ENCODE measurements at regions not wholly inside any gene's neighbourhood (a gene's known extent, or its start where the extent isn't known, plus 50 kb on each side); places are given as distances from the start of the nearest gene placed in this dataset.

DNA sequence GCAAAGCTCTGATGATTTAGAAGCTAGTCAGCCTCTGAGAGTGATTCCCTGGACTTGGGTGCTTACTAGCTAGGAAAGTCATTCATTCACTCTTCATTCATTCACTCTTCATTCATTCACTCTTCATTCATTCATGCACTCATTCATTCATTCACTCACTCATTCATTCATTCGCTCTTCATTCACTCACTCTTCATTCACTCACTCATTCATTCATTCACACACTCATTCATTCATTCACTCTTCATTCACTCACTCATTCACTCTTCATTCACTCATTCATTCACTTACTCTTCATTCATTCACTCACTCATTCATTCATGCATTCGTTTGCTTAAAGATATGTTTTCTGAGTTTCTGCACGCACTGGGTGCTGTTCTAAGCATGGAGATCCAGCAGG lies 292.7 kb upstream of the TNRC6C start:
- H3K27ac ChIP-seq, result no peak overlapping the region
- H3K27me3 ChIP-seq, result no peaks in the 10 kb centered on the region
- intact Hi-C loops (cut with DNase I; ENCODE audit: low total_unique reads), result no loop called here
- TF ChIP-seq, protein P1, sequence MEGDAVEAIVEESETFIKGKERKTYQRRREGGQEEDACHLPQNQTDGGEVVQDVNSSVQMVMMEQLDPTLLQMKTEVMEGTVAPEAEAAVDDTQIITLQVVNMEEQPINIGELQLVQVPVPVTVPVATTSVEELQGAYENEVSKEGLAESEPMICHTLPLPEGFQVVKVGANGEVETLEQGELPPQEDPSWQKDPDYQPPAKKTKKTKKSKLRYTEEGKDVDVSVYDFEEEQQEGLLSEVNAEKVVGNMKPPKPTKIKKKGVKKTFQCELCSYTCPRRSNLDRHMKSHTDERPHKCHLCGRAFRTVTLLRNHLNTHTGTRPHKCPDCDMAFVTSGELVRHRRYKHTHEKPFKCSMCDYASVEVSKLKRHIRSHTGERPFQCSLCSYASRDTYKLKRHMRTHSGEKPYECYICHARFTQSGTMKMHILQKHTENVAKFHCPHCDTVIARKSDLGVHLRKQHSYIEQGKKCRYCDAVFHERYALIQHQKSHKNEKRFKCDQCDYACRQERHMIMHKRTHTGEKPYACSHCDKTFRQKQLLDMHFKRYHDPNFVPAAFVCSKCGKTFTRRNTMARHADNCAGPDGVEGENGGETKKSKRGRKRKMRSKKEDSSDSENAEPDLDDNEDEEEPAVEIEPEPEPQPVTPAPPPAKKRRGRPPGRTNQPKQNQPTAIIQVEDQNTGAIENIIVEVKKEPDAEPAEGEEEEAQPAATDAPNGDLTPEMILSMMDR (IDR thresholded peaks at IDR 0.05), result no peak
- no peak for TF ChIP-seq POLR2AphosphoS5 (IDR thresholded peaks at IDR 0.05)
- no peak for TF ChIP-seq POLR2A (IDR thresholded peaks at IDR 0.05)
- no peaks in the 10 kb centered on the region for H3K4me1 ChIP-seq
- no peaks in the 10 kb centered on the region for H3K36me3 ChIP-seq
- H3K4me3 ChIP-seq, result no peak overlapping the region
- DNase-seq (ENCODE audit: low spot score in 2 of 2), result no peak
- H3K9me3 ChIP-seq, result no peaks in the 10 kb centered on the region

DNA sequence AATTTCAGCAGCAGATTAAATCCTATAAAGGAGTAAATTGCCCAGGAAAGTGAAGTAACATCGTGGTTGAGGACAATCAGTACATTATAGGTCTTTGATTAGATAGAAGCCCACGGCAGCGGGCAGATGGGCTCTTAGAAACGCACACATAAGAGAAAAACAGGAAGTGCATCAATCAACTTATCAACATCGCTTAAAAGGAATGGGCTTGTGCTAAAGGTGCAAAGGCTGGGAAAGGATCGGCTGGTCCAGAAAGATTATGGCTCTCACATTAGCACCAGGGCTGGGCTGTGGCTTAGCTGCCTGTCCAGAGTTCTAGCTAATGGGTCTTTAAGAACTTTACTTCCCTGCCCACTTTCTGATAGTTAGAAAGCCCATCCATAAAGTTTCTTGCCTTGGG lies 292.0 kb upstream of the TNRC6C start:
- intact Hi-C loops (cut with DNase I; ENCODE audit: low total_unique reads), result no loop called here
- no peak for DNase-seq (ENCODE audit: low spot score in 2 of 2)
- no peaks in the 10 kb centered on the region for H3K27me3 ChIP-seq
- H3K27ac ChIP-seq, result no peak overlapping the region
- no peaks in the 10 kb centered on the region for H3K36me3 ChIP-seq
- no peaks in the 10 kb centered on the region for H3K4me1 ChIP-seq
- TF ChIP-seq, protein P1 (IDR thresholded peaks at IDR 0.05), result no peak
- TF ChIP-seq POLR2A (IDR thresholded peaks at IDR 0.05) (no peak), POLR2AphosphoS5 (IDR thresholded peaks at IDR 0.05) (no peak)
- H3K9me3 ChIP-seq, result no peaks in the 10 kb centered on the region
- H3K4me3 ChIP-seq, result no peak overlapping the region

DNA sequence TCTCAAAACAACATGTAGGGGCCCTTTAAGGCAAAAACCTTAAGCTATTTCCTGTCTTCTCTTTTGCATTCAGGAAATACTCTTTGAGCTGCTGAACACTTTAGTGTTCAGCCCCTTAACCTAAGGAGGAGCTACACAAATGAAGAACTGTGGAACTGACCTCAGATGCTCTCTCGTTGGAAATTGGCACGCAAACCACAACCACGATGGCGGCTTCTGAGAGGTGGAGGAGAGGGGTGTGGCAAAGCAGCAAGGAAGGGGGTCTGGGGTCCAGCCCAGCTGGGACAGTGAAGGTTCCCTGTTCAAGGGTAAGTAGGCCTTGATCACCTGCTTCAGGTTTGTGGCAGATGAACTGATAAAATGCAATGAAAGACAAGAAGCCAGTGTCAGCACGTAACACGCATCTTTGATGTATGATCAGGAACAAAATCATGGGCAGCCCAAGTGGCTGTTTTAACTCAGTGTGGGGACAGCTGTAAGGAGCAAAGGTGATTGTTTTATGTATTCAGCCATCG lies 291.6 kb upstream of the TNRC6C start:
- Histone ChIP-seq H3K9me3 (no peaks in the 10 kb centered on the region), H3K4me3 (no peak overlapping the region), H3K36me3 (no peaks in the 10 kb centered on the region), H3K27ac (no peak overlapping the region), H3K27me3 (no peaks in the 10 kb centered on the region), H3K4me1 (no peaks in the 10 kb centered on the region)
- intact Hi-C loops (cut with DNase I; ENCODE audit: low total_unique reads), result no loop called here
- no peak for DNase-seq (ENCODE audit: low spot score in 2 of 2)
- TF ChIP-seq, protein P1 (IDR thresholded peaks at IDR 0.05), result no peak
- no peak for TF ChIP-seq POLR2A (IDR thresholded peaks at IDR 0.05)
- no peak for TF ChIP-seq POLR2AphosphoS5 (IDR thresholded peaks at IDR 0.05)

DNA sequence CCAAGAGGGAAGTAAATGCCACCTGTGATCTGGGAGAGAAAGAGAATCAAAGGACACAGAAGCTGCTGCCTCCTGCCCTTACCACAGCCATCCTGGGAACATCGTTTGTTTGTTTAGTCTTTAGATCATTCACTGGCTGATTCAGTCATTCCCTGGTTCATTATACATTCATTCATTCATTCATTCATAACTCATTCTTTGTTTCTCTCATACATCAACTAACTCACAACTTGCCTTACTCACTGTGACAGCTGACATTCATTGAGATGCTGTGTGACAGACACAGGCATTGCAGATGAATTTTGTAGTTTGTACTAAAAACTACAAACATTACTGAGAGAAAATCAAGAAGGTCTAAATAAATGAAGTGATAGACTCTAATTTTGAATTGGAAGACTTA lies 291.0 kb upstream of the TNRC6C start:
- Histone ChIP-seq H3K4me3 (no peak overlapping the region), H3K27ac (no peak overlapping the region), H3K36me3 (no peaks in the 10 kb centered on the region), H3K27me3 (no peaks in the 10 kb centered on the region), H3K9me3 (no peaks in the 10 kb centered on the region), H3K4me1 (no peaks in the 10 kb centered on the region)
- no peak for DNase-seq (ENCODE audit: low spot score in 2 of 2)
- intact Hi-C loops (cut with DNase I; ENCODE audit: low total_unique reads), result no loop called here
- TF ChIP-seq POLR2AphosphoS5 (IDR thresholded peaks at IDR 0.05), result no peak

DNA sequence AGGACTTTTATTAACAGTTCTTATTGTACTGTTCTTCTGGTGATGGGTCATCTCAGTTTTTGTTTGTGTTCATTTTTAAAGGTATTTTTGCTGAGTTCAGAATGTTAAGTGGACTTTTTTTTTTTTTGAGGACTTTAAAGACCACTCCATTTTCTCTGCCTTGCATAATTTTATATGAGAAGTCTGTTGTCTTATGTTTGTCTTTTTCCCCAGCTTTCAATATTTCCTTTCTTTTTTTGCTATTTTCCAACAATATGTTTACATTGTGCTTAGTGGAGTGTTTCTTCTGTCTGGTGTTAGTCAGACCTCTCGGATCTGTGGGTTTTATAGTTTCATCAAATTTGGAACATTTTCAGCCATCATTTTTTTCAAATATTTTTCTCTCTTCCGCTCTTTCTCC lies 290.0 kb upstream of the TNRC6C start:
- no peaks in the 10 kb centered on the region for H3K27me3 ChIP-seq
- no peak overlapping the region for H3K27ac ChIP-seq
- no peaks in the 10 kb centered on the region for H3K36me3 ChIP-seq
- no peaks in the 10 kb centered on the region for H3K9me3 ChIP-seq
- no peak for DNase-seq (ENCODE audit: low spot score in 2 of 2)
- intact Hi-C loops (cut with DNase I; ENCODE audit: low total_unique reads), result no loop called here
- TF ChIP-seq POLR2A (IDR thresholded peaks at IDR 0.05) (no peak), POLR2AphosphoS5 (IDR thresholded peaks at IDR 0.05) (no peak)
- TF ChIP-seq, protein P1 (IDR thresholded peaks at IDR 0.05), result no peak
- no peak overlapping the region for H3K4me3 ChIP-seq
- no peaks in the 10 kb centered on the region for H3K4me1 ChIP-seq

DNA sequence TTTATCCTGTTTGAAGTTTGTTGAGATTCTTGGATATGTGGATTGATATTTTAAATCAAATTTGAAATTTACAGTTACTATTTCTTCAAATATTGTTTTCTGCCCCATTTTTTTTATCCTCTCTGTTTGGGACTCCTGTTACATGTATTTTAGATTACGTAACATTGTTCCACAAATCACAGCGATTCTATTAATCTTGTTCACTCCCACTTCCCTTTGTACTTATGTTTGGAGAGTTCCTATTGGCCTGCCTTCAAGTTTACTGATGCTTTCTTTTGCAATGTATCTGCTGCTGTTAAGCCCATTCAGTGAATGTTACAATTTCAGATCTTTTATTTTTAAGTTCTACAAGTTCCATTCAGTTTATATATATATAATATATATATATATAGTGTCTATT lies 288.3 kb upstream of the TNRC6C start:
- no peaks in the 10 kb centered on the region for H3K36me3 ChIP-seq
- no peaks in the 10 kb centered on the region for H3K27me3 ChIP-seq
- intact Hi-C loops (cut with DNase I; ENCODE audit: low total_unique reads), result no loop called here
- no peaks in the 10 kb centered on the region for H3K9me3 ChIP-seq
- no peak for TF ChIP-seq POLR2A (IDR thresholded peaks at IDR 0.05)
- no peak for TF ChIP-seq POLR2AphosphoS5 (IDR thresholded peaks at IDR 0.05)
- TF ChIP-seq, protein P1 (IDR thresholded peaks at IDR 0.05), result no peak
- H3K4me1 ChIP-seq, result no peaks in the 10 kb centered on the region
- no peak overlapping the region for H3K27ac ChIP-seq
- no peak overlapping the region for H3K4me3 ChIP-seq
- no peak for DNase-seq (ENCODE audit: low spot score in 2 of 2)

Measured in breast epithelium (tissue), 4 donors.